WTC11 (cell line): ENCODE measurements at regions not wholly inside any gene's neighbourhood (a gene's known extent, or its start where the extent isn't known, plus 50 kb on each side); places are given as distances from the start of the nearest gene placed in this dataset.
"Not testable (repeated sequence)": the region's sequence is repeated elsewhere in the genome, so short reads cannot be mapped to it uniquely, and the experiment has no call there.

ENCODE experiments used
- ATAC-seq: fragments of 200-7000 bp; cut with Tn5 transposase; 2 replicates; pipeline ENCODE4 v1.10.0; 2021; ENCODE audit warnings: mild to moderate bottlenecking, moderate library complexity
- CTCF ChIA-PET: fragments of 300-600 bp; sonication (Branson Sonifier 250); formaldehyde crosslinking; loops from one replicate; lab custom pipeline; 2021; ENCODE audit warnings: antibody characterized with exemption; lab: Charles Lee
- POLR2A ChIA-PET: fragments of 350-600 bp; sonication (Branson Sonifier 250); formaldehyde crosslinking; loops from one replicate; lab custom pipeline; 2021; ENCODE audit warnings: antibody characterized with exemption; lab: Charles Lee
- DNase-seq: peaks from one replicate; pipeline ENCODE4 v3.0.0; 2021; ENCODE audit warnings: low spot score
- H3K27ac Mint-ChIP-seq: 2 replicates; pipeline ENCODE4 v1.8.0; 2021; ENCODE audit warnings: mixed read lengths
- H3K27me3 Mint-ChIP-seq: 2 replicates; pipeline ENCODE4 v1.8.0; 2021; ENCODE audit warnings: low read depth, mild to moderate bottlenecking, moderate library complexity, mixed read lengths
- H3K36me3 Mint-ChIP-seq: 2 replicates; pipeline ENCODE4 v1.8.0; 2021; ENCODE audit warnings: mixed read lengths
- H3K4me1 Mint-ChIP-seq: 2 replicates; pipeline ENCODE4 v1.8.0; 2022; ENCODE audit warnings: mixed read lengths
- H3K4me3 Mint-ChIP-seq: 2 replicates; pipeline ENCODE4 v1.8.0; 2021; ENCODE audit warnings: mild to moderate bottlenecking, moderate library complexity, mixed read lengths
- H3K9me3 Mint-ChIP-seq: 2 replicates; pipeline ENCODE4 v1.8.0; 2021; ENCODE audit warnings: mixed read lengths
- ELF4 ChIP-seq: sonication (generic); formaldehyde crosslinking; IDR thresholded peaks from 2 replicates; pipeline ENCODE4 v1.8.1; 2022; ENCODE audit warnings: low read depth, mild to moderate bottlenecking, moderate library complexity, missing genetic modification reagents
- ESRRA ChIP-seq: sonication (generic); formaldehyde crosslinking; IDR thresholded peaks from 2 replicates; pipeline ENCODE4 v1.8.1; 2022; ENCODE audit warnings: mild to moderate bottlenecking, missing genetic modification reagents, borderline replicate concordance
- FOXJ3 ChIP-seq: sonication (generic); formaldehyde crosslinking; IDR thresholded peaks from 2 replicates; pipeline ENCODE4 v1.9.0; 2021; ENCODE audit warnings: missing genetic modification reagents, mild to moderate bottlenecking, borderline replicate concordance
- GABPB1 ChIP-seq: sonication (generic); formaldehyde crosslinking; IDR thresholded peaks from 2 replicates; pipeline ENCODE4 v1.8.1; 2023; ENCODE audit warnings: mild to moderate bottlenecking, missing genetic modification reagents
- GRHL2 ChIP-seq: fragments of 250-450 bp; sonication (Bioruptor Pico); IDR thresholded peaks from 2 replicates; pipeline ENCODE4 v1.8.0; 2022; ENCODE audit warnings: mild to moderate bottlenecking, moderate library complexity; ENCODE audit not compliant: insufficient replicate concordance, severe bottlenecking
- MXD4 ChIP-seq: fragments of 250-450 bp; sonication (Bioruptor Pico); IDR thresholded peaks from 2 replicates; pipeline ENCODE4 v1.8.0; 2021; ENCODE audit warnings: mild to moderate bottlenecking, moderate library complexity, borderline replicate concordance
- NFE2L1 ChIP-seq: sonication (generic); formaldehyde crosslinking; IDR thresholded peaks from 2 replicates; pipeline ENCODE4 v1.8.1; 2023; ENCODE audit warnings: missing genetic modification reagents
- OVOL2 ChIP-seq: fragments of 250-450 bp; sonication (Bioruptor Pico); IDR thresholded peaks from 2 replicates; pipeline ENCODE4 v1.9.0; 2021; ENCODE audit warnings: mild to moderate bottlenecking, borderline replicate concordance
- RORB ChIP-seq: fragments of 250-450 bp; sonication (Bioruptor Pico); IDR thresholded peaks from 2 replicates; pipeline ENCODE4 v1.9.0; 2021; ENCODE audit warnings: mild to moderate bottlenecking
- SP1 ChIP-seq: sonication (generic); formaldehyde crosslinking; conservative IDR thresholded peaks from 2 replicates; pipeline ENCODE4 v1.8.1; 2022; ENCODE audit warnings: missing genetic modification reagents
- TP53 ChIP-seq: sonication (generic); formaldehyde crosslinking; IDR thresholded peaks from 2 replicates; pipeline ENCODE4 v1.8.1; 2023; ENCODE audit warnings: mild to moderate bottlenecking, missing genetic modification reagents
- ZNF121 ChIP-seq: sonication (generic); formaldehyde crosslinking; IDR thresholded peaks from 2 replicates; pipeline ENCODE4 v1.8.0; 2023; ENCODE audit warnings: missing genetic modification reagents
- ZNF263 ChIP-seq: sonication (generic); formaldehyde crosslinking; IDR thresholded peaks from 2 replicates; pipeline ENCODE4 v1.8.1; 2022; ENCODE audit warnings: low read depth, mild to moderate bottlenecking, moderate library complexity, missing genetic modification reagents
- TF ChIP-seq, protein P1 (sequence below): fragments of 250-450 bp; sonication (Bioruptor Pico); IDR thresholded peaks from 2 replicates; pipeline ENCODE4 v1.9.0; 2021; ENCODE audit warnings: moderate library complexity, mild to moderate bottlenecking, inconsistent platforms, borderline replicate concordance
- TF ChIP-seq, protein P2 (sequence below): sonication (generic); formaldehyde crosslinking; IDR thresholded peaks from 2 replicates; pipeline ENCODE4 v1.8.1; 2023; ENCODE audit warnings: mild to moderate bottlenecking, missing genetic modification reagents, moderate library complexity
- TF ChIP-seq, protein P3 (sequence below): sonication (generic); formaldehyde crosslinking; IDR thresholded peaks from 2 replicates; pipeline ENCODE4 v1.8.0; 2022; ENCODE audit warnings: mild to moderate bottlenecking, missing genetic modification reagents
- TF ChIP-seq, protein P4 (sequence below): fragments of 250-450 bp; sonication (Bioruptor Pico); IDR thresholded peaks from 2 replicates; pipeline ENCODE4 v1.9.0; 2021; ENCODE audit warnings: mild to moderate bottlenecking, borderline replicate concordance
- TF ChIP-seq, protein P5 (sequence below): sonication (generic); formaldehyde crosslinking; IDR thresholded peaks from 2 replicates; pipeline ENCODE4 v1.8.0; 2023; ENCODE audit warnings: missing genetic modification reagents
- TF ChIP-seq, protein P6 (sequence below): fragments of 250-450 bp; sonication (Bioruptor Pico); IDR thresholded peaks from 2 replicates; pipeline ENCODE4 v2.1.2; 2022; ENCODE audit warnings: mild to moderate bottlenecking, moderate library complexity

DNA sequence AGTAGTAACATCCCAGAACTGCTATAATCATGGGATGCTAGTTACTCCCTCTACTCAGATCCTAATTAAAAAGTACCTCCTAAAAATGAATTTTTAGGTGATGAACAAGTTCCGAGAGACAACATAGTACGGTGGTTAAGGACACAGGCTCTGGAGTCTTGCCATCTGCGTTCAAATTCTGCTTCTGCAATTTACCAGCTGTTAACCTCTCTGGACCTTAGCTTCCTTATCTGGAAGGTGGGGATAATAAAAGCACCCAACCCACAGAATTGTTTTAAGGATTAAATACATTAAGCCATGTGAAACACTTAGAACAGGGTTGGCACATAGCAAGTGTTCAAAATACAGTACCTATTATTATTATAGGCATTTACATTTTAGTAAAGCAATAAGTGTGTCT lies 77.5 kb upstream of the XPA start:
- H3K4me3 Mint-ChIP-seq, result no peak overlapping the region
- peaks cover 22% of the 10 kb centered on the region for H3K9me3 Mint-ChIP-seq
- no peak for TF ChIP-seq GABPB1
- TF ChIP-seq SP1 (CRISPR knock-in tag), result no peak
- TF ChIP-seq RORB, result no peak
- no peak for TF ChIP-seq ESRRA (CRISPR knock-in tag)
- TF ChIP-seq MXD4, result no peak
- TF ChIP-seq, protein P1, sequence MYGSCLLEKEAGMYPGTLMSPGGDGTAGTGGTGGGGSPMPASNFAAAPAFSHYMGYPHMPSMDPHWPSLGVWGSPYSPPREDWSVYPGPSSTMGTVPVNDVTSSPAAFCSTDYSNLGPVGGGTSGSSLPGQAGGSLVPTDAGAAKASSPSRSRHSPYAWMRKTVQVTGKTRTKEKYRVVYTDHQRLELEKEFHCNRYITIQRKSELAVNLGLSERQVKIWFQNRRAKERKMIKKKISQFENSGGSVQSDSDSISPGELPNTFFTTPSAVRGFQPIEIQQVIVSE (CRISPR knock-in tag), result no peak
- TF ChIP-seq TP53 (CRISPR knock-in tag), result no peak
- TF ChIP-seq ZNF121 (CRISPR knock-in tag), result no peak
- TF ChIP-seq FOXJ3 (CRISPR knock-in tag), result no peak
- no peak for TF ChIP-seq NFE2L1 (CRISPR knock-in tag)
- no peak for TF ChIP-seq ZNF263
- TF ChIP-seq, protein P2, sequence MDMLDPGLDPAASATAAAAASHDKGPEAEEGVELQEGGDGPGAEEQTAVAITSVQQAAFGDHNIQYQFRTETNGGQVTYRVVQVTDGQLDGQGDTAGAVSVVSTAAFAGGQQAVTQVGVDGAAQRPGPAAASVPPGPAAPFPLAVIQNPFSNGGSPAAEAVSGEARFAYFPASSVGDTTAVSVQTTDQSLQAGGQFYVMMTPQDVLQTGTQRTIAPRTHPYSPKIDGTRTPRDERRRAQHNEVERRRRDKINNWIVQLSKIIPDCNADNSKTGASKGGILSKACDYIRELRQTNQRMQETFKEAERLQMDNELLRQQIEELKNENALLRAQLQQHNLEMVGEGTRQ (CRISPR knock-in tag), result no peak
- TF ChIP-seq, protein P3, sequence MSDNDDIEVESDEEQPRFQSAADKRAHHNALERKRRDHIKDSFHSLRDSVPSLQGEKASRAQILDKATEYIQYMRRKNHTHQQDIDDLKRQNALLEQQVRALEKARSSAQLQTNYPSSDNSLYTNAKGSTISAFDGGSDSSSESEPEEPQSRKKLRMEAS, result no peak
- no peak for TF ChIP-seq ELF4 (CRISPR knock-in tag)
- TF ChIP-seq GRHL2 (CRISPR knock-in tag), result no peak
- ATAC-seq (no peak), DNase-seq (no peak)
- H3K27me3 Mint-ChIP-seq, result peaks cover 11% of the 10 kb centered on the region
- H3K27ac Mint-ChIP-seq, result no peak overlapping the region
- peaks cover 19% of the 10 kb centered on the region for H3K4me1 Mint-ChIP-seq
- ChIA-PET CTCF (no interaction called here), POLR2A (no interaction called here)
- peaks cover 12% of the 10 kb centered on the region for H3K36me3 Mint-ChIP-seq

DNA sequence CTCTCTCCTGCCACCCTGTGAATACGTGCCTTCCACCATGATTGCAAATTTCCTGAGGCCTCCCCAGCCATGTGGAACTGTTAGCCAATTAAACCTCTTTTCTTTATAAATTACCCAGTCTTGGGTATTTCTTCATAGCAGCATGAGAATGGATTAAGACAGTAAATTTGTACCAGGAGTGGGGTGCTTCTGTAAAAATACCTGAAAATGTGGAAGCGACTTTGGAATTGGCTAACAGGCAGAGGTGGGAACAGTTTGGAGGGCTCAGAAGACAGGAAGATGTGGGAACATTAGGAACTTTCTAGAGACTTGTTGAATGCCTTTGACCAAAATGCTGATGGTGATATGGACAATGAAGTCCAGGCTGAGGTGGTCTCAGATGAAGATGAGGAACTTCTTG lies 74.3 kb upstream of the FOXE1 start:
- H3K27me3 Mint-ChIP-seq, result peaks cover 21% of the 10 kb centered on the region
- H3K4me1 Mint-ChIP-seq, DNase-seq, H3K4me3 Mint-ChIP-seq, H3K27ac Mint-ChIP-seq, ATAC-seq, CTCF ChIA-PET, POLR2A ChIA-PET: not testable (repeated sequence)
- peaks cover 16% of the 10 kb centered on the region for H3K36me3 Mint-ChIP-seq
- H3K9me3 Mint-ChIP-seq, result peaks cover 32% of the 10 kb centered on the region

DNA sequence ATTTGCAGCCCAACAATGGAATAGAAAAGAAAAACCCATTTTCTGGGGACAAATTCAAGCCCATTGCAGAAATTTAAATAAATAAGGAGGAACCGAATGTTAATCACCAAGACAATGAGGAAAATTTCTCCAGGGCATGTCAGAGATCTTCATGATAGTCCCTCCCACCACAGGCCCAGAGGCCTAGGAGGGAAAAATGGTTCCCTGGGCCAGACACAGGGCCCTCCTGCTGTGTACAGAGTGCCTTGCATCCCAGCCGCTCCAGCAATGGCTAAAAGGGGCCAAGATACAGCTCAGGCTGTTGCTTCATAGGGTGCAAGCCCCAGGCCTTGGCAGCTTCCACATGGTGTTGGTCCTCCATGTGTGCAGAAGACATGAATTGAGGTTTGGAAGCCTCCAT lies 73.4 kb upstream of the FOXE1 start:
- DNase-seq, result no peak
- no peaks in the 10 kb centered on the region for H3K4me1 Mint-ChIP-seq
- CTCF ChIA-PET, result no interaction called here
- ATAC-seq, result no peak
- TF ChIP-seq OVOL2 (CRISPR knock-in tag), result no peak
- TF ChIP-seq, all 79 proteins: peak for 0
- H3K4me3 Mint-ChIP-seq, result no peak overlapping the region
- peaks cover 16% of the 10 kb centered on the region for H3K36me3 Mint-ChIP-seq
- peaks cover 32% of the 10 kb centered on the region for H3K9me3 Mint-ChIP-seq
- POLR2A ChIA-PET, result no interaction called here
- peaks cover 21% of the 10 kb centered on the region for H3K27me3 Mint-ChIP-seq
- no peak overlapping the region for H3K27ac Mint-ChIP-seq

DNA sequence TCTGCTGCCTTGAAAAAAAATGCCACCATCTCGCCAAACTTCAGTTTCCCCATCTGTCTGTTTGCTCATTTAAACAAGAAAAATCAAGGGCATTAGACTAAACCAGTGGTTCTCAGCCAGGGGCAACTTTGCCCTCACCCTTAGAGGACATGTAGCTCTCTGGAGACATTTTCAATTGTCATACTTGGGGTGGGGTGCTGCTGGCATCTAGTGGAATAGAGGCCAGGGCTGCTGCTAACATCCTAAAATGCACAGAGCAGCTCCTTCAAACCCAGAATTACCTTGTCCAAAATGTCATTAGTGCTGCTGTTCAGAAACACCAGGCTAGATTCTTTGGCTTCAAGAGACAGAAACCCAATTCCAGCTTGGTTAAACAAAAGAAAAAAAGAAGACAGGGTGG lies 71.1 kb upstream of the FOXE1 start:
- Mint-ChIP-seq H3K4me1 (no peaks in the 10 kb centered on the region), H3K4me3 (no peak overlapping the region), H3K27me3 (peaks cover 17% of the 10 kb centered on the region), H3K36me3 (peaks cover 16% of the 10 kb centered on the region), H3K9me3 (peaks cover 32% of the 10 kb centered on the region), H3K27ac (no peak overlapping the region)
- ChIA-PET CTCF (interaction anchor here (0.7 to 1.0 kb wide), 2 partner anchors 85 to 102 kb away, joined by 3 read pairs; partner anchors contain the start of gene XPA), POLR2A (no interaction called here)
- ATAC-seq (no peak), DNase-seq (no peak)
- TF ChIP-seq NFE2L1 (CRISPR knock-in tag) (no peak), GRHL2 (CRISPR knock-in tag) (no peak), FOXJ3 (CRISPR knock-in tag) (no peak), ESRRA (CRISPR knock-in tag) (no peak)
- TF ChIP-seq, protein P4, sequence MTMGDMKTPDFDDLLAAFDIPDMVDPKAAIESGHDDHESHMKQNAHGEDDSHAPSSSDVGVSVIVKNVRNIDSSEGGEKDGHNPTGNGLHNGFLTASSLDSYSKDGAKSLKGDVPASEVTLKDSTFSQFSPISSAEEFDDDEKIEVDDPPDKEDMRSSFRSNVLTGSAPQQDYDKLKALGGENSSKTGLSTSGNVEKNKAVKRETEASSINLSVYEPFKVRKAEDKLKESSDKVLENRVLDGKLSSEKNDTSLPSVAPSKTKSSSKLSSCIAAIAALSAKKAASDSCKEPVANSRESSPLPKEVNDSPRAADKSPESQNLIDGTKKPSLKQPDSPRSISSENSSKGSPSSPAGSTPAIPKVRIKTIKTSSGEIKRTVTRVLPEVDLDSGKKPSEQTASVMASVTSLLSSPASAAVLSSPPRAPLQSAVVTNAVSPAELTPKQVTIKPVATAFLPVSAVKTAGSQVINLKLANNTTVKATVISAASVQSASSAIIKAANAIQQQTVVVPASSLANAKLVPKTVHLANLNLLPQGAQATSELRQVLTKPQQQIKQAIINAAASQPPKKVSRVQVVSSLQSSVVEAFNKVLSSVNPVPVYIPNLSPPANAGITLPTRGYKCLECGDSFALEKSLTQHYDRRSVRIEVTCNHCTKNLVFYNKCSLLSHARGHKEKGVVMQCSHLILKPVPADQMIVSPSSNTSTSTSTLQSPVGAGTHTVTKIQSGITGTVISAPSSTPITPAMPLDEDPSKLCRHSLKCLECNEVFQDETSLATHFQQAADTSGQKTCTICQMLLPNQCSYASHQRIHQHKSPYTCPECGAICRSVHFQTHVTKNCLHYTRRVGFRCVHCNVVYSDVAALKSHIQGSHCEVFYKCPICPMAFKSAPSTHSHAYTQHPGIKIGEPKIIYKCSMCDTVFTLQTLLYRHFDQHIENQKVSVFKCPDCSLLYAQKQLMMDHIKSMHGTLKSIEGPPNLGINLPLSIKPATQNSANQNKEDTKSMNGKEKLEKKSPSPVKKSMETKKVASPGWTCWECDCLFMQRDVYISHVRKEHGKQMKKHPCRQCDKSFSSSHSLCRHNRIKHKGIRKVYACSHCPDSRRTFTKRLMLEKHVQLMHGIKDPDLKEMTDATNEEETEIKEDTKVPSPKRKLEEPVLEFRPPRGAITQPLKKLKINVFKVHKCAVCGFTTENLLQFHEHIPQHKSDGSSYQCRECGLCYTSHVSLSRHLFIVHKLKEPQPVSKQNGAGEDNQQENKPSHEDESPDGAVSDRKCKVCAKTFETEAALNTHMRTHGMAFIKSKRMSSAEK (CRISPR knock-in tag), result no peak
- TF ChIP-seq, protein P5, sequence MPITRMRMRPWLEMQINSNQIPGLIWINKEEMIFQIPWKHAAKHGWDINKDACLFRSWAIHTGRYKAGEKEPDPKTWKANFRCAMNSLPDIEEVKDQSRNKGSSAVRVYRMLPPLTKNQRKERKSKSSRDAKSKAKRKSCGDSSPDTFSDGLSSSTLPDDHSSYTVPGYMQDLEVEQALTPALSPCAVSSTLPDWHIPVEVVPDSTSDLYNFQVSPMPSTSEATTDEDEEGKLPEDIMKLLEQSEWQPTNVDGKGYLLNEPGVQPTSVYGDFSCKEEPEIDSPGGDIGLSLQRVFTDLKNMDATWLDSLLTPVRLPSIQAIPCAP (CRISPR knock-in tag), result no peak
- TF ChIP-seq, protein P6, sequence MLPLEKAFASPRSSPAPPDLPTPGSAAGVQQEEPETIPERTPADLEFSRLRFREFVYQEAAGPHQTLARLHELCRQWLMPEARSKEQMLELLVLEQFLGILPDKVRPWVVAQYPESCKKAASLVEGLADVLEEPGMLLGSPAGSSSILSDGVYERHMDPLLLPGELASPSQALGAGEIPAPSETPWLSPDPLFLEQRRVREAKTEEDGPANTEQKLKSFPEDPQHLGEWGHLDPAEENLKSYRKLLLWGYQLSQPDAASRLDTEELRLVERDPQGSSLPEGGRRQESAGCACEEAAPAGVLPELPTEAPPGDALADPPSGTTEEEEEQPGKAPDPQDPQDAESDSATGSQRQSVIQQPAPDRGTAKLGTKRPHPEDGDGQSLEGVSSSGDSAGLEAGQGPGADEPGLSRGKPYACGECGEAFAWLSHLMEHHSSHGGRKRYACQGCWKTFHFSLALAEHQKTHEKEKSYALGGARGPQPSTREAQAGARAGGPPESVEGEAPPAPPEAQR, result no peak
- TF ChIP-seq, protein P3, result no peak
